Omental fat pad (tissue), 3 donors: ENCODE measurements at regions not wholly inside any gene's neighbourhood (a gene's known extent, or its start where the extent isn't known, plus 50 kb on each side); places are given as distances from the start of the nearest gene placed in this dataset.

Source experiments
- ATAC-seq: fragments of 150-250 bp; one replicate; pipeline ENCODE4 v1.9.1; 2016; ENCODE audit warnings: mild to moderate bottlenecking, moderate library complexity; ENCODE audit not compliant: low FRiP score
- DNase-seq: peaks from one replicate; pipeline ENCODE4 v3.0.0-alpha.2; 2019; ENCODE audit warnings: low spot score
- CTCF ChIP-seq, 3 donors: fragments of 450-650 bp; IDR thresholded peaks; one replicate each; pipeline ENCODE4 v1.5.1; 2016 to 2017; ENCODE audit warnings: antibody characterized with exemption in 3 of 3, mild to moderate bottlenecking in 3 of 3, moderate library complexity in 2 of 3

- ATAC-seq: peak; percentile 64
- no peak for TF ChIP-seq CTCF (IDR thresholded peaks at IDR 0.05)
- no peak for DNase-seq
These were observed 72.7 kb upstream of the TPRG1 start for GRCh38 chr3:189099031-189099471.

- no peak for DNase-seq
- no peak for TF ChIP-seq CTCF (IDR thresholded peaks at IDR 0.05)
- ATAC-seq: no peak
These were observed 72.1 kb upstream of the TPRG1 start for GRCh38 chr3:189099505-189100290.

GRCh38 chr3:189100866-189101265 is 70.9 kb upstream of the TPRG1 start:
- DNase-seq: no peak
- TF ChIP-seq CTCF (IDR thresholded peaks at IDR 0.05): no peak
- ATAC-seq: no peak

DNA sequence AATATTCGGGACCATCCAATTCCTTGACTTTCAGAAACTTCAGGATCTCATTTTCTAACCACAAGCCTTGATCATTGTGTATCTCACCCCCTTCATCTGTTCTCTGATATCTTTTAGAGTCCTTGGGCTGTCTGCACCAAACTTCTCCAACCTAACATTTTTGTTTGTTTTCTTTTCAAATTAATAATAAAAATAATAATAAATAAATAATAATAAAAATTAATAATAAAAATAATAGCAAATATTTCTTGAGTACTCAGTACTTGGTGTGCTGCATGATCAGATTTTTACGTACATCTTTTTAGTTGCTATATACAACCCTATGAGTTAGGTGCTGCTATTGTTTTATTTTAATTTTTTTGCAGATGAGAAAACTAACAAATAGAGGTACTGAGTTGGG is 70.2 kb upstream of the TPRG1 start:
- ATAC-seq (no peak), DNase-seq (no peak)
- TF ChIP-seq CTCF (IDR thresholded peaks at IDR 0.05): no peak

GRCh38 chr3:189103208-189103607 is 68.6 kb upstream of the TPRG1 start:
- ATAC-seq (no peak), DNase-seq (no peak)
- TF ChIP-seq CTCF (IDR thresholded peaks at IDR 0.05): no peak

DNA sequence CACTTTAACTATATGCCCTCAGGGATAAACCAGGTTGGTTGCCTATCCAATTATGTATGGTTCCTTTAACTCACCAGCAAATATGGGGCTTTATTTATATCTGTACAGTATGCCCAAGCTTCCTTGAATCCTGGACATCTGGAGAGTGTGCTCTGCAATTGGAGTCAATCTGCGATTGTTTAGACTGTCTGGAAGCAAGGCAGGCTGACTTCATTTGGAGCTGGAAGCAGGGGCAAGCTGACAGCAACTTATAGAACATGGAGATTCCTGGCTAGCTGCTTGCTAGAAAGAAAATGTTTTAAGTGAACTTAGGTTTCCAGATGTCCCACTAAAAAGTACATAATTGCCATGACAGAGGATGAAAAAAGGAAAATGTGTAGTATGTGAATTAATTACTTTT is 63.7 kb upstream of the TPRG1 start:
- DNase-seq (no peak), ATAC-seq (no peak)
- TF ChIP-seq CTCF (IDR thresholded peaks at IDR 0.05): no peak

GRCh38 chr3:189108735-189109134 is 63.0 kb upstream of the TPRG1 start:
- TF ChIP-seq CTCF (IDR thresholded peaks at IDR 0.05): no peak
- no peak for ATAC-seq

More at GRCh38 chr3:189108735-189109134, 63.0 kb upstream of the TPRG1 start:
- no peak for DNase-seq
